B cell (primary cell): ENCODE measurements at regions not wholly inside any gene's neighbourhood (a gene's known extent, or its start where the extent isn't known, plus 50 kb on each side); places are given as distances from the start of the nearest gene placed in this dataset.

Experiments
- EZH2 ChIP-seq: IDR thresholded peaks from 2 replicates; pipeline ENCODE4 v1.6.1; 2012; ENCODE audit warnings: borderline replicate concordance, low read depth, mild to moderate bottlenecking, moderate library complexity, low read length; ENCODE audit not compliant: insufficient read depth, poor library complexity, severe bottlenecking
- TF ChIP-seq, protein P1 (sequence below): fragments of 200-600 bp; IDR thresholded peaks from one replicate; pipeline ENCODE4 v1.8.0; 2022; ENCODE audit warnings: antibody characterized with exemption, mild to moderate bottlenecking

DNA sequence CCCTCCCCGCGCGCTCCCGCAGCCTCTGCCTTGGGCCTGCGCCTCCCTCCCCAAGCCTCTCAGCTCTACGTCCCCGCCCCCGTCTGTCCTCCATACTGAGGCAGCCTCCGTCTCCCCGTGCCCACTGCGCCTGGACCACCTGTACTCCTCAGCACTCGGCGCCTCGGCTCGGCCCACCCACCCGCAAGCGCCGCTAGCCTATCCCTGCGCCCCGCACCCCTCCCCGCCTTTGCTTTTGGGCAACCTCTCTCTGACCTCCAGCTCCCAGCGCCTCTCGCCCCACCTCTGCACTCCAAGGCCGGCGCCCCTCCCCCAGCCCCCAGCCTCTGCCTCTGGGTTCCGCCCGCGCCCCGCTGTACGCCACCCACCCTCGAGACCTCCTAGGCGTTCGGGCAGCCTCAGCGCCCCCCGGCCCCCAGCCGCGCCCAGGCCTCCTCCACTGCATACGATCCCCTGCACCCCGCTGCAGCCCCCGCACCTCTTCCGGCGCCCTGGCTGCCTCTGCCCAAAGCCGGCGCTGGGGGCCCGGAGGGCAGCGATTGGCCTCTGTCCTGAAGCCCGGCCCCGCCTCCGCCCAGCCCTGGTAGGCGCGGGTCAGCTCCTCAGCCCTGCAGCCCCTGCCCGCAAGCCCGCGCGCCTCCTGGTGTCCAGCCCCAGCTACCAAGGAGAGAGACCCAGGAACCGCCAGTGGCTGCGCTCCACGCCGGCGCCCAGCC, 279.8 kb upstream of the USP9Y start:
- TF ChIP-seq, protein P1, sequence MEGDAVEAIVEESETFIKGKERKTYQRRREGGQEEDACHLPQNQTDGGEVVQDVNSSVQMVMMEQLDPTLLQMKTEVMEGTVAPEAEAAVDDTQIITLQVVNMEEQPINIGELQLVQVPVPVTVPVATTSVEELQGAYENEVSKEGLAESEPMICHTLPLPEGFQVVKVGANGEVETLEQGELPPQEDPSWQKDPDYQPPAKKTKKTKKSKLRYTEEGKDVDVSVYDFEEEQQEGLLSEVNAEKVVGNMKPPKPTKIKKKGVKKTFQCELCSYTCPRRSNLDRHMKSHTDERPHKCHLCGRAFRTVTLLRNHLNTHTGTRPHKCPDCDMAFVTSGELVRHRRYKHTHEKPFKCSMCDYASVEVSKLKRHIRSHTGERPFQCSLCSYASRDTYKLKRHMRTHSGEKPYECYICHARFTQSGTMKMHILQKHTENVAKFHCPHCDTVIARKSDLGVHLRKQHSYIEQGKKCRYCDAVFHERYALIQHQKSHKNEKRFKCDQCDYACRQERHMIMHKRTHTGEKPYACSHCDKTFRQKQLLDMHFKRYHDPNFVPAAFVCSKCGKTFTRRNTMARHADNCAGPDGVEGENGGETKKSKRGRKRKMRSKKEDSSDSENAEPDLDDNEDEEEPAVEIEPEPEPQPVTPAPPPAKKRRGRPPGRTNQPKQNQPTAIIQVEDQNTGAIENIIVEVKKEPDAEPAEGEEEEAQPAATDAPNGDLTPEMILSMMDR = no peak
- no peak for TF ChIP-seq EZH2
